Left kidney (tissue), 1 donor: ENCODE measurements at regions not wholly inside any gene's neighbourhood (a gene's known extent, or its start where the extent isn't known, plus 50 kb on each side); places are given as distances from the start of the nearest gene placed in this dataset.

Experiments used
- DNase-seq: peaks from one replicate; pipeline ENCODE4 v3.0.0-alpha.2; 2013

- DNase-seq: no peak
Observed at GRCh38 chr6:155980768-155981079, 525.1 kb upstream of the NOX3 start.

GRCh38 chr6:155980014-155980767, 524.6 kb upstream of the NOX3 start:
- no peak for DNase-seq

- DNase-seq: no peak
Observed at GRCh38 chr6:155975506-155975905, 519.9 kb upstream of the NOX3 start.

GRCh38 chr6:155974811-155975323, 519.2 kb upstream of the NOX3 start:
- peak; percentile 60 for DNase-seq

- no peak for DNase-seq
Observed at GRCh38 chr6:155974359-155974758, 518.7 kb upstream of the NOX3 start.

GRCh38 chr6:155970876-155971708, 515.5 kb upstream of the NOX3 start:
- DNase-seq: no peak

- no peak for DNase-seq
Observed at GRCh38 chr6:155970472-155970871, 514.8 kb upstream of the NOX3 start.

GRCh38 chr6:155968921-155969320, 513.3 kb upstream of the NOX3 start:
- no peak for DNase-seq

- no peak for DNase-seq
Observed at GRCh38 chr6:155967322-155967721, 511.7 kb upstream of the NOX3 start.

- no peak for DNase-seq
Observed at GRCh38 chr6:155964544-155964943, 508.9 kb upstream of the NOX3 start.

GRCh38 chr6:155962276-155962675, 506.6 kb upstream of the NOX3 start:
- DNase-seq: no peak

GRCh38 chr6:155959898-155960495, 504.4 kb upstream of the NOX3 start:
- DNase-seq: no peak

- DNase-seq: no peak
Observed at GRCh38 chr6:155958550-155958949, 502.9 kb upstream of the NOX3 start.

GRCh38 chr6:155955038-155955437, 499.4 kb upstream of the NOX3 start:
- DNase-seq: no peak

GRCh38 chr6:155954149-155954548, 498.5 kb upstream of the NOX3 start:
- DNase-seq: no peak

- DNase-seq: no peak
Observed at GRCh38 chr6:155949256-155949655, 493.6 kb upstream of the NOX3 start.

- no peak for DNase-seq
Observed at GRCh38 chr6:155946860-155947259, 491.2 kb upstream of the NOX3 start.

GRCh38 chr6:155943635-155944034, 488.0 kb upstream of the NOX3 start:
- DNase-seq: no peak

GRCh38 chr6:155939253-155939652, 483.6 kb upstream of the NOX3 start:
- no peak for DNase-seq

GRCh38 chr6:155936551-155936950, 480.9 kb upstream of the NOX3 start:
- no peak for DNase-seq

GRCh38 chr6:155936127-155936526, 480.5 kb upstream of the NOX3 start:
- DNase-seq: no peak

- DNase-seq: no peak
Observed at GRCh38 chr6:155916846-155917624, 461.4 kb upstream of the NOX3 start.
